Colonic mucosa (tissue), 4 donors: ENCODE measurements at regions not wholly inside any gene's neighbourhood (a gene's known extent, or its start where the extent isn't known, plus 50 kb on each side); places are given as distances from the start of the nearest gene placed in this dataset.

ENCODE experiments used
- DNase-seq: peaks from one replicate; pipeline ENCODE4 v3.0.0-alpha.2; 2020
- H3K27ac ChIP-seq: fragments of 200-600 bp; one replicate; pipeline ENCODE4 v1.8.0; 2021
- H3K27me3 ChIP-seq: fragments of 200-600 bp; one replicate; pipeline ENCODE4 v1.8.0; 2021
- H3K36me3 ChIP-seq: fragments of 200-600 bp; one replicate; pipeline ENCODE4 v1.8.0; 2021
- H3K4me1 ChIP-seq: fragments of 200-600 bp; one replicate; pipeline ENCODE4 v1.8.0; 2021; ENCODE audit warnings: mild to moderate bottlenecking
- H3K4me3 ChIP-seq: fragments of 200-600 bp; one replicate; pipeline ENCODE4 v1.8.0; 2021
- H3K9ac ChIP-seq, 2 donors: one replicate each; pipeline ENCODE4 v1.7.0; 2013; ENCODE audit warnings: control low read depth in 2 of 2, low read depth in 2 of 2, low read length in 2 of 2
- H3K9me3 ChIP-seq: fragments of 200-600 bp; one replicate; pipeline ENCODE4 v1.8.0; 2021
- CTCF ChIP-seq: fragments of 200-600 bp; IDR thresholded peaks from one replicate; pipeline ENCODE4 v1.8.0; 2022; ENCODE audit warnings: antibody characterized with exemption, mild to moderate bottlenecking
- intact Hi-C: fragments of 100-400 bp; cut with DNase I; formaldehyde crosslinking; loops from one replicate; pipeline ENCODE4 v1.14.1; 2022
- donor health status: healthy.
- donor health status: DM: no; HTN: no; CAD: no.
- donor health status: DM: no; HTN: no; CAD: no.

- Histone ChIP-seq H3K9me3 (no peaks in the 10 kb centered on the region), H3K36me3 (no peaks in the 10 kb centered on the region), H3K27ac (no peak overlapping the region), H3K4me1 (no peaks in the 10 kb centered on the region), H3K27me3 (no peaks in the 10 kb centered on the region), H3K9ac (no peak overlapping the region), H3K4me3 (no peak overlapping the region)
- no peak for TF ChIP-seq CTCF
- intact Hi-C loops = no loop called here
- DNase-seq = no peak
These were observed 566.3 kb upstream of the NR3C2 start for GRCh38 chr4:149008415-149009025.

GRCh38 chr4:149005191-149005590 lies 563.0 kb upstream of the NR3C2 start:
- Histone ChIP-seq H3K36me3 (no peaks in the 10 kb centered on the region), H3K9ac (no peak overlapping the region), H3K4me3 (no peak overlapping the region), H3K4me1 (no peaks in the 10 kb centered on the region), H3K27me3 (no peaks in the 10 kb centered on the region), H3K9me3 (no peaks in the 10 kb centered on the region), H3K27ac (no peak overlapping the region)
- intact Hi-C loops = no loop called here
- no peak for DNase-seq
- no peak for TF ChIP-seq CTCF

GRCh38 chr4:148999924-149000323 lies 557.7 kb upstream of the NR3C2 start:
- no peaks in the 10 kb centered on the region for H3K27me3 ChIP-seq
- H3K9me3 ChIP-seq = no peaks in the 10 kb centered on the region
- DNase-seq = no peak
- no peaks in the 10 kb centered on the region for H3K36me3 ChIP-seq
- no peak for TF ChIP-seq CTCF
- H3K4me1 ChIP-seq = no peaks in the 10 kb centered on the region
- no peak overlapping the region for H3K9ac ChIP-seq
- no peak overlapping the region for H3K4me3 ChIP-seq
- no peak overlapping the region for H3K27ac ChIP-seq
- intact Hi-C loops = no loop called here

GRCh38 chr4:148998719-148999118 lies 556.5 kb upstream of the NR3C2 start:
- intact Hi-C loops = no loop called here

GRCh38 chr4:148986951-148987350 lies 544.7 kb upstream of the NR3C2 start:
- H3K4me3 ChIP-seq = no peak overlapping the region
- no peaks in the 10 kb centered on the region for H3K9me3 ChIP-seq
- peak overlapping the region; percentile 62 for H3K27ac ChIP-seq
- peak; percentile 64 for DNase-seq
- intact Hi-C loops = no loop called here
- no peaks in the 10 kb centered on the region for H3K27me3 ChIP-seq
- no peaks in the 10 kb centered on the region for H3K4me1 ChIP-seq
- peak overlapping the region in 1 of 2 donors; percentile 40 for H3K9ac ChIP-seq
- no peak for TF ChIP-seq CTCF
- H3K36me3 ChIP-seq = no peaks in the 10 kb centered on the region

More at GRCh38 chr4:148998719-148999118, 556.5 kb upstream of the NR3C2 start:
- Histone ChIP-seq H3K9me3 (no peaks in the 10 kb centered on the region), H3K27ac (no peak overlapping the region), H3K36me3 (no peaks in the 10 kb centered on the region), H3K27me3 (no peaks in the 10 kb centered on the region), H3K9ac (no peak overlapping the region), H3K4me3 (no peak overlapping the region), H3K4me1 (no peaks in the 10 kb centered on the region)
- no peak for DNase-seq
- TF ChIP-seq CTCF = no peak
